HepG2 (cell line): ENCODE measurements at regions not wholly inside any gene's neighbourhood (a gene's known extent, or its start where the extent isn't known, plus 50 kb on each side); places are given as distances from the start of the nearest gene placed in this dataset.

ENCODE experiments used
- DMTF1 ChIP-seq: sonication (generic); formaldehyde crosslinking; IDR thresholded peaks from 2 replicates; pipeline ENCODE4 v1.4.0; 2020; ENCODE audit warnings: mild to moderate bottlenecking, missing genetic modification reagents
- KLF12 ChIP-seq: sonication (generic); formaldehyde crosslinking; IDR thresholded peaks from 2 replicates; pipeline ENCODE4 v1.4.0; 2020; ENCODE audit warnings: missing genetic modification reagents, borderline replicate concordance
- MEF2D ChIP-seq: sonication (generic); formaldehyde crosslinking; IDR thresholded peaks from 2 replicates; pipeline ENCODE4 v1.5.1; 2020; ENCODE audit warnings: mild to moderate bottlenecking, missing genetic modification reagents
- MNT ChIP-seq: fragments of 450-650 bp; IDR thresholded peaks from 2 replicates; pipeline ENCODE4 v1.6.1; 2016
- PHF5A ChIP-seq: IDR thresholded peaks from one replicate; pipeline ENCODE4 v1.6.1; 2018; ENCODE audit warnings: low read depth, missing genetic modification reagents; ENCODE audit not compliant: unreplicated experiment
- RAD21 ChIP-seq: fragments of 450-650 bp; formaldehyde crosslinking; IDR thresholded peaks from 2 replicates; pipeline ENCODE4 v1.5.0; 2020; ENCODE audit warnings: mild to moderate bottlenecking
- ZMAT5 ChIP-seq: sonication (generic); formaldehyde crosslinking; IDR thresholded peaks from 2 replicates; pipeline ENCODE4 v1.5.0; 2020; ENCODE audit warnings: mild to moderate bottlenecking, low read depth, missing genetic modification reagents, borderline replicate concordance
- ZNF441 ChIP-seq: sonication (generic); formaldehyde crosslinking; IDR thresholded peaks from 2 replicates; pipeline ENCODE4 v1.7.0; 2021; ENCODE audit warnings: missing genetic modification reagents, borderline replicate concordance
- ZNF563 ChIP-seq: sonication (generic); formaldehyde crosslinking; IDR thresholded peaks from 2 replicates; pipeline ENCODE4 v1.8.0; 2022; ENCODE audit warnings: mild to moderate bottlenecking, moderate library complexity, missing genetic modification reagents
- ZNF589 ChIP-seq: sonication (generic); formaldehyde crosslinking; conservative IDR thresholded peaks from 2 replicates; pipeline ENCODE4 v1.8.0; 2022; ENCODE audit warnings: mild to moderate bottlenecking, moderate library complexity, missing genetic modification reagents
- ZNF644 ChIP-seq: IDR thresholded peaks from 2 replicates; pipeline ENCODE4 v1.6.1; 2016; ENCODE audit warnings: low read depth
- ZNF773 ChIP-seq: sonication (generic); formaldehyde crosslinking; IDR thresholded peaks from 2 replicates; pipeline ENCODE4 v1.4.0; 2020; ENCODE audit warnings: missing genetic modification reagents, borderline replicate concordance

- TF ChIP-seq DMTF1 (CRISPR knock-in tag) (no peak), ZNF644 (CRISPR knock-in tag) (no peak), ZNF773 (CRISPR knock-in tag) (no peak), ZNF563 (CRISPR knock-in tag) (no peak), ZMAT5 (CRISPR knock-in tag) (no peak), ZNF441 (CRISPR knock-in tag) (no peak), MNT (no peak), RAD21 (CRISPR knock-in tag) (no peak), MEF2D (CRISPR knock-in tag) (no peak), KLF12 (CRISPR knock-in tag) (no peak), PHF5A (CRISPR knock-in tag) (no peak), ZNF589 (CRISPR knock-in tag) (no peak)
Measured at GRCh38 chr2:47631306-47631705, 60.5 kb upstream of the KCNK12 start (continued).
